HL-60 (cell line): ENCODE measurements at regions not wholly inside any gene's neighbourhood (a gene's known extent, or its start where the extent isn't known, plus 50 kb on each side); places are given as distances from the start of the nearest gene placed in this dataset.

Experiments
- CTCF ChIP-seq: IDR thresholded peaks from one replicate; pipeline ENCODE4 v1.5.1; 2011; ENCODE audit warnings: low read length, control low read depth, inconsistent platforms; ENCODE audit not compliant: insufficient read depth
- REST ChIP-seq: IDR thresholded peaks from 2 replicates; pipeline ENCODE4 v1.6.1; 2012; ENCODE audit warnings: low read depth; ENCODE audit not compliant: insufficient replicate concordance

GRCh38 chr7:12508554-12508953, 62.0 kb upstream of the SCIN start:
- TF ChIP-seq CTCF (no peak), REST (no peak)
